NCI-H1694 treated with DMSO at 0.1 percent for 48 hours (cell line): ENCODE measurements at regions not wholly inside any gene's neighbourhood (a gene's known extent, or its start where the extent isn't known, plus 50 kb on each side); places are given as distances from the start of the nearest gene placed in this dataset.
"Not testable (repeated sequence)": the region's sequence is repeated elsewhere in the genome, so short reads cannot be mapped to it uniquely, and the experiment has no call there.

ENCODE experiments used
- DNase-seq: peaks from one replicate; lab custom pipeline; 2025; lab: John Stamatoyannopoulos, UW

DNA sequence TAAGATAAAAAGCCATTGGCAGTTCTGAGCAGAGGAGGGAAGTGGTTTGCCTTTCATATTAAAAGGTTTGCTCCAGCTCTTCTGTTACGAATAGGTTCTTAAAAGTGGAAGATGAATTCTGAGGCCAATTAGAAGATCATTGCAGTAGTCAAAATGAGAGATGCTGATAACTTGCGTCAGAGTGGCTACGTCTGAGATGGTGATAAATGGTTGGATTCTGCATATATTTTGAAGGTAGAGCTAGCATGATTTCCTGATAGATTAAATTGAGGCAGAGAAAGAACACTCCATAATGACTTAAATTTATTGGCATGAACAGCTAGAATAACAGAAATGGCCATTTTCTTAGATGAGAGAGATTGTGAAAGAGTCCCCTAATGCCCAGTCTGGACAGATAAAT, 652.6 kb downstream of the DACH1 start:
- no peak for DNase-seq

GRCh38 chr13:71213252-71213821, 653.7 kb downstream of the DACH1 start:
- no peak for DNase-seq

GRCh38 chr13:71210861-71211260, 656.1 kb downstream of the DACH1 start:
- no peak for DNase-seq

DNA sequence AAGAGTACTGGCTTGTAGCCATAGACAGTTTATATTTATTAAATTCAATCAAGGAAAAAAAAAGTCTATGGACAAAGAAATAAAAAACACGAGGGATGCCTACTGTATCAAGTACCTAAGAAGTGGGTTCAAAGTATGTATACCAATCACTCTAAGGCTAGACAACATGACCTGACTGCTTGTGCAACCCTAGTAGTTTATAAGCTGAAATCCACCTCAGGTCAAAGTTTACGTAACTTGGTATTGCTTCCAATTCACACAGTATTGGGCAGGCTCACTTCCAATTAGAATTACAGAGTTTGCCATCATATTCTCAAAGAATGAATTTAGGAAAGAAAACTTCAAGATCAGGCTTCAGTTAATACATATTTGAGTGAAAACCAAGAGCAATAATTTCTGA, 657.8 kb downstream of the DACH1 start:
- no peak for DNase-seq

GRCh38 chr13:71184583-71184982, 682.4 kb downstream of the DACH1 start:
- not testable (repeated sequence) for DNase-seq

GRCh38 chr13:71183352-71183751, 683.7 kb downstream of the DACH1 start:
- DNase-seq, result not testable (repeated sequence)

DNA sequence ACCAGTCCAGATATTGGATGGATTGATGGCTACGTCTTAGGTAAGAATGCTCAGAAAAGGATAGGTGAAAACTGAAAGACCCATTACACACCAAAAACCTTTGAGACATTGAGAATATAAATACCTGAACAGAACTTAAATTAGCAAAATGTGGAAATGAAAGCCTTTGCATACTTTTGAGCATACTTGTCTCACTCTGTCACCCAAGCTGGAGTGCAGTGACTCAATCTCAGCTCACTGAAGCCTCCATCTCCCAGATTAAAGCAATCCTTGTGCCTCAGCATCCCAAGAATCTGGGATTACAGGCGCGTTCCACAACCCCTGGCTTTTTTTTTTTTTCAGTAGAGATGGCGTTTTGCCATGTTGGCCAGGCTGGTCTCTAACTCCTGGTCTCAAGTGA, 695.3 kb downstream of the DACH1 start:
- DNase-seq, result no peak

GRCh38 chr13:71169180-71169579, 697.8 kb downstream of the DACH1 start:
- peak; percentile 72 for DNase-seq

GRCh38 chr13:71156550-71156949, 710.5 kb downstream of the DACH1 start:
- no peak for DNase-seq

GRCh38 chr13:71149498-71150363, 717.3 kb downstream of the DACH1 start:
- peak; percentile 76 for DNase-seq

DNA sequence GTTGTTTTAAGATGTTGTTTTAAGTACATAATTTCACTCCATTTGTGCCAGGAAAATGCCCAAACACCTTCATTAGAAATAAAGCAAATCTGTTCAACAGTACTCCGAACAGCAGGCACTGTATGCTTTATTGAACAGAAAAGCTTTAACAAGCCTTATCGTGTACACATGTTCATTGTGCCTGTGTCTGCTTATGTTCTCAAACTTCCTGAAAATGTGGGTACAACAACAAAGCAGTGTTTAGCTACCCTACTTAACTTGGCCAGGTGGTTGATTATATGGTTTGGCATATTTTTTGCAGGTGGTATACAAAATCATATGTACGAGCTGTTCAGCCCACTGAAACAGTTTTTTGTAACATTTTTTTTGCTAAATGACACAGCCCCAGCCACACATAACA, 718.0 kb downstream of the DACH1 start:
- DNase-seq, result peak; percentile 93

DNA sequence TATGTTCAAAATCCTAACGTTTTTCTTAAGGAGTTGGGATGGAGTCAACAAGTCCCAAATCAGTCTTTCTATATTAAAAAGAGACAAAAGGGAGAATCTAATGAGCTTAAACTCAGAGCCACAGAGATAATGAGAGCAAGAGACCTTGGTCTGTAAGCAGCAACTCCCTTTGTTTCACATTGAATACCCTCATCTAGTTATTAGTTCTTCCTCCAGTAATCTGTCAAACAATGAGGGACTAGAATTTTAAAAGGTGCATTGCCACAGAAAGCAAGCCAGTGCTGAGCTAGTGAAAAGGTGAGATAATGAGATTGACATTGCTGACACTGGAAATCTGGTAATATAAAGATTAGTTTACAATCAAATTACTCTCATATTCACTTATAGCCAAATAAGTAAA, 718.6 kb downstream of the DACH1 start:
- no peak for DNase-seq

GRCh38 chr13:71144883-71145282, 722.1 kb downstream of the DACH1 start:
- no peak for DNase-seq

DNA sequence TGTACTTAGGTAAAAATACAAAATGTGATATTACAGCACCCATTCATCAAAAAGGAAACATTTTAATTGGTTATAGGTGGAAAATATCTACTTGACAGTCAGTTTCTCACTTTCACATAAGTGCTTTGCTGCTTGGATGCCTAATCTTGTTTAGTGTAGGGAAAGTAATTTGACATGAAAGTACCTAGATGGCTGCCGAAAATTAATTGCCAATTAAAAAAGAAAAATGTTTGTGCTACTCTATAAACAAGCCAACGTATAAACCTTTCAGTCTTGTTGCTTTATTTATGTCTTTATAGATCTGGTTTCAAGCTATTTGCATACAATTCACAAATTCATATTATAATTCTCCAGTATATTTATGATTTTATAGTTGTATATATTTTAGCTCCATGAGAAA, 729.9 kb downstream of the DACH1 start:
- no peak for DNase-seq

- DNase-seq, result no peak
Measured at GRCh38 chr13:71124230-71124629, 742.8 kb downstream of the DACH1 start.

DNA sequence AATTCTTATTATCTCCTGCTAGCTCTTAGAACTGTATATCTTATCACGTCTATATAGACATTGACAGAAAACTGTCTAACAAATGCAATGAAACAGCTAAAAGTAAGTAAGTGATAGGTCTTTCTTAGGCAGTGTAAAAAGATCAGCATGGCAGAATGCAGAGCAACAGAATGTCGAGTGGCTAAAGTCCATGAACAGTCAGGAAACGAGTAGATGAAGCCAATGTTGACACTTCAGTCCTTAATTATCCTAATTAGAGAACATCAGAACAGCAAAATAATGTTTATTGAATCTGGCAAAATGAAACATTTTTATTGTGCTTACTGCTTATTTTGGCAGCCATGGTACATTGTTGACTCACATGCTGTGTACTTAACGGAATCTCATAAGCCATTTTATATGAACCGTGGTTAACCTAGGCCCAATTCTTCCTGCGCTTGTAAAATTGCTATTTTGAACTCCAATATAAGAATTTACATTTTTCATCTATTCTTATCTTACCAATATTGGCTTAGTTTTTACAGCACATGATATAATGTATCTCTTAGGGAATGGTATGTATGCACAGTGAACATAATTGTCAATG, 748.1 kb downstream of the DACH1 start:
- no peak for DNase-seq

- DNase-seq, result no peak
Measured at GRCh38 chr13:71117920-71118319, 749.1 kb downstream of the DACH1 start.

GRCh38 chr13:71115301-71115700, 751.7 kb downstream of the DACH1 start:
- DNase-seq, result no peak

GRCh38 chr13:71096421-71096820, 770.6 kb downstream of the DACH1 start:
- DNase-seq, result no peak

- DNase-seq, result no peak
Measured at GRCh38 chr13:71090990-71091389, 776.0 kb downstream of the DACH1 start.

GRCh38 chr13:71089056-71089455, 777.9 kb downstream of the DACH1 start:
- no peak for DNase-seq

DNA sequence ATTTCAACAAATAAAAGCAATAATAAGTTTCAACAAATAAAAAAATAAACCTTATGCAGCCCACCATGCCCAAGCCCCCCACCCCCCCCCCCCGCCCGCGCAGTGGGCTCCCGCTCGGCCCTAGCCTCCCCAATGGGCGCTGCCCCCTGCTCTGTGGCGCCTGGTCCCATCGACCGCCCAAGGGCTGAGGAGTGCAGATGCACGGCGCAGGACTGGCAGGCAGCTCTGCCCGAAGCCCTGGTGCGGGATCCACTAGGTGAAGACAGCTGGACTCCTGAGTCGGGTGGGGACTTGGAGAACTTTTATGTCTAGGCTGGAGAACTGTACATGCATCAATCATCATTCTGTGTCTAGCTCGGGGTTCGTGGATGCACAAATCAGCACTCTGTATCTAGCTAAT, 779.6 kb downstream of the DACH1 start:
- DNase-seq, result no peak

- DNase-seq, result no peak
Measured at GRCh38 chr13:71087006-71087405, 780.0 kb downstream of the DACH1 start.
